ENCODE measurements at regions not wholly inside any gene's neighbourhood (a gene's known extent, or its start where the extent isn't known, plus 50 kb on each side); places are given as distances from the start of the nearest gene placed in this dataset.
"Not testable (repeated sequence)": the region's sequence is repeated elsewhere in the genome, so short reads cannot be mapped to it uniquely, and the experiment has no call there.

DNA sequence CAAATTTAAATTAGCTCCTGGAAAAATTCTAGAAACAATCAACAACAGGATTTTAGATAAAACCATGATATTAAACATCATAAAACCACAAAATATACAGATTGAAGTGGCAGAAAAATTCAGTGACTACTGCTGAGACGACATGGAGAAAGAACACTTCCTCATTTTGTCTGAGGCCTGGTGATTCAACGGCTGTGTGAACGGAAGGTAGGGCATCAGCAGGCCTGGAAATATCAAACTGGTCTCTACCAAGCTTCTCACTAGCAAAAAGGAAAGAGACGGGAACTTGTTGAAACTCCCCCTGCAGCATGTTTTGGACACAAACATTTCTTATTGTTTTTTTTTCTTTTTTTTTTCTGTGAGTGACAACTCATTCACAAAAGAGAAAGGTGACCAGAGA is 58.0 kb upstream of the AHI1 start:
- no peak for DNase-seq

DNA sequence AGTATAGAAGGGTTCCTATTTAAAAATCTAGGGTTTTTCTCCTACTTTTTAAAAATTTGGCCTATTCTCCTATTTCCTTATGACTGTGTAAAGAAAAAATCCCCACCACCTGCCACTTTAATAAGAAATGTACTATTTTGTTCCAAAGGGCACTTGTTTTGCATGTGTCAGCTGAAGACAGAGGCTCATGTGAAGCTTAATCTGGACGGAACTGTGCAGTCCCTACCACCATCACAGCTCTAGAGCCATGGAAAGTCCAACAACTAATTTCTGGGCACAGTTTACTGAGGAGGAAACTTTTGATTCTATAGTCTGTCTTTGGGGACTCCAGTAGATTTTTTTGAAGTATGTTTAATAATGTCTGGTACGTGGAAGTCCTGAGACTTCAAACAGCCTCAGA is 60.0 kb upstream of the AHI1 start:
- no peak for DNase-seq

DNA sequence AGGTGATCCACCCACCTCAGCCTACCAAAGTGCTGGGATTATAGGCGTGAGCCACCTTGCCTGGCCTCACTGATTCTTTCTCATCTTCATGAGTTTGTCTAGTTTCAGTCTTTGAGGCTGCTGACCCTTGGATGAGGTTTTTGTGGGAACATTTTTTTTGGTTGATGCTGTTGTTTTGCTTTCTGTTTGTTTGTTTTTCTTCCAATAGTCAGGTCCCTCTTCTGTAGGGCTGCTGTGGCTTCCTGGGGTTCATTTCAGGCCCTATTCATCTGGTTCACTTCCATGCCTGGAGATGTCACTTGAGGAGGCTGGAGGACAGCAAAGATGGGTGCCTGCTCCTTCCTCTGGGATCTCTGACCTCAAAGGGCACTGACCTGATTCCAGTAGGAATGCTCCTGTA is 68.1 kb upstream of the AHI1 start:
- not testable (repeated sequence) for DNase-seq

DNA sequence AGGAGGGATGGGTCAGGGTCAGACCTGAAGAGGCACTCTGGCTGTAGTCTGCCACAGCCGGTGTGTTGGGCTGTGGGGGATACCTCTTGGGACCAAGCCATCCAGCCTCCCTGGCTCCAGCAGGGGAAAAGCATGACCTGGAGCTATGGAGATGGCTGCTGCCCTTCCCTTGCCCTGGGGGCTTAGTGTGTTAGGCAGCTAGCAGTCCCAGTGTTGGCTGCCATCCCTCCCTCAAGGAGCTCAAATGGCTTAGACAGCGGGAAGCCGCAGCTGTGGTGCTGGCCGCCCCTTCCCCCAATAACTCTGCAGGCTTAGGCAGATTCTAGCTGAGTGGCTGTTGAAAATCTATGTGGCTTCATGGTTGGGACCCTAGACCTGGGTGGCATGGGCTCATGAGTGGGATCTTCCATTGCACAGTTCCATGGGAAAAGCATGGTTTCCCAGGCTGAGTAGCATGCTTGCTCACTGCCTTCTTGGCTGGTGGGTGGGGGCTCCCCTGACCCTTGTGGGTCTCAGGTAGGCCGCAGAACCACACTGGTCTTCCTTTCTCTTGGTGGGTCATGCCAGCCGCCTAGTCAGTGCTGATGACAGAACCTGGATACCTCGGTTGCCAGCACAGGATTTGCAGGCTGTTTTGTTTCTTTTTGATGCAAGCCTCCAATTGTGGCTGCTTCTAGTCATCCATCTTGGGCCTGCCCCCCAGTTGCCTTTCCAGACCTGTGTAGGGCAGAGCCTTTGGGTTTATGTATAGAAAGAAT is 69.0 kb upstream of the AHI1 start:
- no peak for DNase-seq

DNA sequence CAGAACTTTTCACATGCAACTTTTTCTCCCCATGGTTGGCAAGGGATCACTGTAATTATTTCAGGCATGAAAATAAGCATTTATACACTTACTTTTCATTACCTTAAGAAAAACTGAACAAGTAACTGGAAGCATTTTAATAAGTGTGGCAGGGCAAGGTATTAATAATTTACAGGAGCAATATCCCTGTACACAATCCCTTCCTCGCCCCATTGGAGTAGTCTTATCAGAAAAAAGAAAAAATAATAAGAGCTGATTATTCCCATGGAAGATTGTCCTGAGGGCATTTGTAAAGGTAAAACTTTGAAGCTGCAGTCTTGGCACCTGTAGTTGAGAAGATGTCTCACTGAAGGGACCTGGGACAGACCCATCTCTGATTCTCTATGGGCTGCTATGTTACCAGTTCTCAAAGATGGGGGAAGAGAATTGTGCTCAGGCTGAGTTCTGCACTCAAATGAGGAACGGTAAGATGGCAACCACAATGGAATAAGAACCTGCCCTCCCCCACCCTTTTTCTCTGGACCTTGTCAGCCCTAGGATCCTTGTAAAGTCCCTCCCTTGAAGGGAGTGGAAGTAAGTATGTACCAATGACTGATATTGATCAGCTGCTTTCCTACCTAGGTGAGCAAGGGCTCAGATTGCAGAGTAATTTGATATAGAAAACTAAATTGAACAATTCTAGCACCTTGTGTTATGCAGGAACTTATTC is 70.0 kb upstream of the AHI1 start:
- no peak for DNase-seq

DNA sequence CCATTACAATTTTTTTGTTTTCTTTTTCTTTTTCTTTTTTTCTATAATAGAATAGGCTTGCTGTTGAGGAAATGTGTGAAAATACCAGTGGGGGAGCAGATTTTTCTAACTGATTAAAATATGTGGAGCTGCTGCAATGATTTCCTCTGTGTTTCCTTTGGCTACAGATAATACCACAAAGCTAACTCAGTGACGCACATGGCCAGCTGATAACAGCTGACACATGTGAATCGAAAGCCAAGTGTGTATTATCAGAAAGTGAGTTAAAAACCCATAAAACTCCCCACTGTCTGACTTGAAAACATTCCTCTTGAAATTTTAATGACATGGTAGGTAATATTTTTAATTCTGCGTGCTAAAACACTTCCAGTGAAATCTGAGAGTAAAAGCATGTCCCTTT is 70.8 kb upstream of the AHI1 start:
- peak; percentile 4 for DNase-seq

DNA sequence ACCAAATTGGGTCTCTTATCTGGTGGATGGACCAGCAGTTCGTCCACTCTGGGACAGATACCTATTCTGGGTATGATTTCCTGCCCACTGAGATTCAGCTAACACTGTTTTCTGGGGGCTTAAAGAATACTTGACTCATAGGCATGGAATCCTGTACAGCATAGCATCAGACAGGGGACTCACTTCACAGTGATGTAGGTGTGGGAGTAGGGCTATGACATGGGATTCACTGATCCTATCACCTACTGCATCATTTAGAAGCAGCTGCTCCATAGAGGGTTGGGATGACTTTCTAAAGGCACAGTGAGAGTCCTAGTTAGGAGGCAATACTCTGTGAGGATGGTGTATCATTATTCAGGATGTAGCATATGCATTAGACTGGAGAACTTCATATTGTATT is 74.5 kb upstream of the AHI1 start:
- DNase-seq: no peak

DNA sequence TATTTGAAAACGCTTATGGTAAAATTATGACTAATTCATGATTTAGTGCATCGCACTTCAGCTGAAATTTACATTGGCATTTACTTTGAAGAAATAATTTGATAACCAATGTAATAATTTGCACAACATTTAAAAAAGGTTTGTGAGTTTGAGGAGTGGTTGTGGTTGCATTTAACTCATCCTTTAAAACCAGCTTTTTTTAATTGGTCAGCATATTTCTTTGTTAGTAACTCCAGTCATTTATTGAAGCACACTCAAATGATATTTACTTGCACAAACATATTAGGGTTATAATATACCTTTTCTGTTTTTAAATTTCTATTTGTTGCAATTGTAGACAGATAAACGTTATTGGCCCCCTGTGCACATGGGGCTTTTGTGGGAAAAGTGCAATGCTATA is 78.1 kb upstream of the AHI1 start:
- no peak for DNase-seq

DNA sequence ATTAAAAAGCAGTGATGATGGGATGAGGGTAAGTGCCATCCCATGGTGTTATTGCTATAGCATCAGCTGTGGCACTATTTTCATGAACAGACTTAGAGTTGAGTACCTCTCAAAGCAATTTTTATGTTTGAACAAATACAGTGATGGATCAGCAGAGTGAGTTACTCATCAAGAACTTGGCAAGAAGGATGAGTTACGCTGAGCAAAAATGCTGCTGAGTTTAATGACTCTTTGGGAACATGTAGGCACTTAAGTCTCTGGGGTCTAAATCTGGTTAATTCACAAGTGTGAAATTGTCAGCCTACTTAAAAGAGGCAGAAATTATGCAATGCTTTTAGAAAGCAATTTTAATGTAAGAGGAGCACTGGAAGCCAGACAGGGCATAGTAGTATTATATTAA is 78.5 kb upstream of the AHI1 start:
- DNase-seq: no peak

DNA sequence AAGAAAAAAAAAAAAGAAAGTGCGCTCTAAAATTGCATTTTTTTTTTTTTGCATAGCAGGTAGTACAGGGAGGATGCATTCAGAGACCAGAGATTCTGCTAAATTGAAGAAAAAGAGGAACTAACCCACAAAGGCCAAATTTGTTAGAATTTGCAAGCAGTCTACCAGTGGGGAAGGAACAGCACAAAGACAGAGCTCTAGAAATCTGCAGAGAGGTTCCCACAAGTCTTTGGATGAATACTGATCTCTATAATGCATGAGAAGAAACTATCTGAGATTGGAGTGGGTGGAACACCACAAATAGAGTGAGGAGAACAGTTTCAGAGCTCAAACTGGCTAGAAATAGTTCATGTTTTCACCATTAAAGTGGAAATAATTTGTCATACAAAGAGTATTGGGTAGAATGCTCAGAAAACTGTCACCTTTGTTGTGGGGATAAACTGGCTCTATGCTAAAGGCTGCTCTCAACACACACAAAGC is 79.6 kb upstream of the AHI1 start:
- no peak for DNase-seq

DNA sequence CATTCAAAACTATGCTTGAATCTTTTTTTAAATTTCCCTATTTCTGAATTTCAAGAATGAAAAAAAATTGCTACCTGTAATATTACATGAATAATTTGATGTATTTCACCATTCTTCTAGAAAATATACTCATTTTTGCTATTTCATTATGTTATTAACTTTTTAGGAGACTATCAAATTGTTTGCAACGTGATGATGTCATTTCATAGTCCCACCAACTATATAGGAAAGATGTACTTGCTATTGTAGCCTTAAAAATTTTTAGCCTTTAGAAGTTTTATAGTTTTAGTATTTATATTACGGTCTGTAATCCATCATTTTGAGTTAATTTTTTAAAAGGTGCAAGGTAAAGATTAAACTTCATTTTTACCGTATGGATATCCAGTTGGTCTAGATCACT is 81.4 kb upstream of the AHI1 start:
- no peak for DNase-seq

DNA sequence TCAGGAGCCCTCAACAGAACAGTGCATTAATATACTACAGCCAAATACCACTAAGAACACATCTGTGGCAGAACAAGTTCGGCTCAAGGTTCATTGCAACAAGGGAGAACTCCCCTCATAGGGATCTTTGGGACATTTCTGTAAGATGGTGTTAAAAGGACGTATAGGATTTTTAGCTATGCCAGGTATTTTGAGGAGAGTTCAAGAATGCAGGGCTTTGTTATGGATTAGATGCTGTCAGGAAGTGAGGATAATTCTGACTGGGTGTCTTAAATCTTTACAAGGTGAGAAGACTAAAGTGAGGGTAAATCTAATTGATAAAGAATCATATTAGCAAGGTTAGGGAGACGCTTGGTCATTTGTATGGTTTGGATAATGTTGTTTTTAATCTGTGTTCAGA is 83.7 kb upstream of the AHI1 start:
- no peak for DNase-seq

DNA sequence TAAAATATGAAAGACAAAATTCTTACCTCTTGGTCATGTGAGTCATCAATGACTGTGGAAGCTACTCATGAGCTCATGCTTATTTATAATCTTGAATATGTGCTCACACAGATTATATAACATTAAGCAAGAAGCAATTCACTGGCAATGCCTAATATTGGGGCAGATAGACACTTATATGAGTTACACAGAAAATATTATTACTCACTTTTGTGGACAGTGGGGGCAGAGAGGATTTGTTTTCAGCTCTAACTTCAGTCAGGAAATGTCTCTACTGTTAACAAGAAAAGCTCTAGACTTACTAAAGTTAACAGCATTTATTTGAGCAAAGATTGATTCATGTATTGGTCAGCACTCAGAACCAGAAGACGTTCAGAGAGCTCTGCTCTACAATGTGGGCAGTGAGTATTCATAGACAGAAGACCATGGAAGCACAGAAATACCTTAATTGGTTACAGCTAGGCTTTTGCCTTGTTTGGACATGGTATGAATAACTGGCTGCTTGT is 85.8 kb upstream of the AHI1 start:
- no peak for DNase-seq

DNA sequence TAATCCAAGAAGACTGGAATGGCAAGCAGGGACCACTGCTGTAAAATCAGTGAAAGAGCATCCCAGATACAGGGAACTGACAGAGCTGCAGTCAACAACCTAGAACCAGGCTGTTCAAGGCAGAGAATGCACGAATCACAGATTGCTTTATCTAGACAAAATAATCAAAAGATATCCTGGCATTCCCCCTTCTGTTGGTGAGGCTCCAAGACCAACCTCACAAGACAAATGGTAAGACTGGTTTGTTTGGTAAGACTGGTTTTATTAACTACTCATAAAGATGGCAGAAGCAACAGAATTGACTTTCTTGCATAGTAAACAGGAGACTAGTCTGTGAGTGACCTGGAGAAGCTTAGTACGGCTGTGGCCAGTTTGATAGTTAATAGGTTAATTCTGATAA is 88.8 kb upstream of the AHI1 start:
- DNase-seq: no peak

DNA sequence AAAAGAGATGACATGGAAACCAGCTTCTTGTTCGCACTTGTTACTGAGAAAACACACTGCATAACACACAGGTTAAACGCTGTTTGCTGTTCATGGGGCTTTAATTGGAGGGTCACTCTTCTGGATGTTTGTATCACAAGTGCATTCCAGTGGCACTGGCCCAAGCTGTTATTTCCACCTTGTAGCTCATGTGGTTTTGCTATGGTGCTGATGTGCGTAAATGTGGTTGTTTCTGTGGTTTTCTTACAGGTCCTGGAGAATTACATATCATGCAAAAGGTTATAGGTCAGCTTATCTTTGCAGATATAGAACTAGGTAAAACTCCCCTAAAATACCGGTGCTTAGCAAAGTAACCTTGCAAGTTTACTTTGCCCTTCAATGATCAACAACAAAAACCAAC is 89.3 kb upstream of the AHI1 start:
- no peak for DNase-seq

DNA sequence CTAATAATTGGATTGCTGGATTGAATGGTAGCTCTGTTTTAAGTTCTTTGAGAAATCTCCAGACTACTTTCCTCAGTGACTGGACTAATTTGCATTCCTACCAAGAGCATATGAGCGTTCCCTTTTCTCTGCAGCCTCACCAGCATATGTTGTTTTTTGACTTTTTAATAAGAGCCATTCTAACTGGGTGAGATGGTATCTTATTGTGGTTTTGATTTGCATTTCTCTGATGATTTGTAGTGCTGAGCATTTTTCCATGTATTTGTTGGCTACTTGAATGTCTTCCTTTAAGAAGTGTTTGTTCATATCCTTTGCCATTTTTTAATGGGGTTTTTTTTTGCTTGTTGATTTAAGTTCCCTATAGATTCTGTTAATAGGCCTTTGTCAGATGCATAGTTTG is 94.7 kb upstream of the AHI1 start:
- DNase-seq: no peak

DNA sequence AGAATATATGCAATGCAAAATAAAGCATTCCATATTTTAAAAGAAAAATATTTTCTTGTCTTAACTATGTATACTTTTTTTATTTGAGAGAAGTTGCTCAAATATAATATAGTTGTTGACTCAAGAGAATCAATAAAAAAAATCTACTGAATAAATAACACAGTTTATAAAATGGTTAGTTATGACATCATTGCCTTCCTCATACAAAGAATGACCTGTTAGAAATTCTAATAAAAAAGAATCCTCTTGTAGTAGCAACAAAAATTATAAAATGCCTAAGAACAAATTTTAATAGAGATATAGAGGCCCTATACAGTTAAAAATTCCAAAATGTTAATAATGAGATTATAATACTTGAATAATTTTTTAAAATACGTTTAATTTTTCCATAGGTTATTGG is 96.5 kb upstream of the AHI1 start:
- no peak for DNase-seq

DNA sequence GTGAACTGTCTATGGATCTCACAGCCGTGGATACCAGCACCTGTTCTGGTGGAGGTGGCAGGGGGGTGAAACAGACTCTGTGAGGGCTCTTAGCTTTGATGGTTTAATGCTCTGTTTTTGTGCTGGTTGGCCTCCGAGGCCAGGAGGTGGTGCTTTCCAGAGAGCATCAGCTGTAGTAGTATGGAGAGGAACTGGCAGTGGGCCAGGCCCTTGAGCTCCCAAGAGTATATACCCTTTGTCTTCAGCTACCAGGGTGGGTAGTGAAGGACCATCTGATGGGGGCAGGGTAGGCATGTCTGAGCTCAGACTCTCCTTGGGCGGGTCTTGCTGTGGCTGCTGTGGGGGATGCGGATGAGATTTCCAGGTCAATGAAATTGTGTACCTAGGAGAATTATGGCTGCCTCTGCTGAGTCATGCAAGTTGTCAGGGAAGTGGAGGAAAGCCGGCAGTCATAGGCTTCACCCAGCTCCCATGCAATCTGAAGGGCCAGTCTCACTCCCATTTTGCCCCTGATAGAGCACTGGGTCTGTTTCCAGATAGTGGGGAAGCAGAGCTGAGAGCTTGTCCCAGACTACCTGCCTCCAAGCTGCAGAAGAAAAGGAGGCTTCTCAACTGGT is 102.7 kb upstream of the AHI1 start:
- DNase-seq: peak; percentile 91

DNA sequence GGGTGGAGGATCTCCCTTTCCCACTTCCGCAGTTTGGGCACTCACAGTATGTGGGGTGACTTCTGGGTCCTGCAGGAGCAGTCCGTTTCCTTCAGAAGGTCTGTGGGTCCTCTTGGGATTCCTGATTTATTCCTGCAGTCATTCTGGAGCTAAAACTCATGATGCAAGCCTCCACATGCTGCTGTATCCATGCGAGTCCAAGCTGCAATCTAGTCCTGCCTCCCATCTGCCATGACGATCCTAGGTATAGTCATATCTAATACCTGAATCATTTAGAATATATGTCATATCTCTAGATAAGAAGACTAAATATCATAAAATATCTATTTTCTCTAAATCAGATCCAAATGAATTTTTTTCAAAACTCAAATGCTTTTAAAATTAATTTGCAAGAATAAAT is 103.4 kb upstream of the AHI1 start:
- DNase-seq: no peak

DNA sequence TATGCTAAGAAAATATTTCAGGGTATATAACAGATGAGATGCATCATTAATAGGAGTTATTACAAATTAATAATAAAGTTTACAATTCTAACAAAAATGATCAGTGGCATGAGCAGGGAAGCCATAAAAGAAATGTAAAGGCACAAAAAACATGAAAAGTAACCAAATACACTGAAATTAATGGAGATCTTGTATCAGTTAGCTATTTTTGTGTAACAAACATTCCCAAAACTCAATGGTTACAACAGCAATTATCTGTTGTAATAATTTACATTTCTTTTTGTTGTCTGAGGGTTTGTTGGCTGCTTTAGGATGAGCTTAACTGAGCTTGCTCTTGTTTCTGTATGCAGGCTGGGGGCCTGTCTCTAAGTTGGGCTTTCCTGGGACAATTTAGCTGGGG is 104.3 kb upstream of the AHI1 start:
- DNase-seq: no peak

DNA sequence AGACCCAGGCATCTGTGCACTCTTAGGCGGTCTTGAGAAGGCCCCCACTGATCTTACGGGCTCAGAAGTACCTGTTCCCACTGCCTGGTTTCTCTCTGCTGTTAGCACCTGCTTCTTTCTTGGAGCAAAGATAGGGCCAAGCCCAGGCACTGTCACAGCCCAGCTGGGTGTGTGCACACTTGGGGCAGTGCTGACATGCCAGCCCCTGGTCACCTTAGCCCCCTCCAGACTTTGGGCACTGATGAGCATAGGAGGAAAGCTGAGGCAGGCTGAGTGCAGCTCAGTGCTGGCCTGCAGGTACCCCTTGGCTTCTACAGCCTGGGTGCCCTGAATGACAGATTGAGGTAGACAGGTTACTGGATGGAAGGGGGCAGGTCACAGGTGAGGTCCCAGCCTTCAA is 105.7 kb upstream of the AHI1 start:
- no peak for DNase-seq

DNA sequence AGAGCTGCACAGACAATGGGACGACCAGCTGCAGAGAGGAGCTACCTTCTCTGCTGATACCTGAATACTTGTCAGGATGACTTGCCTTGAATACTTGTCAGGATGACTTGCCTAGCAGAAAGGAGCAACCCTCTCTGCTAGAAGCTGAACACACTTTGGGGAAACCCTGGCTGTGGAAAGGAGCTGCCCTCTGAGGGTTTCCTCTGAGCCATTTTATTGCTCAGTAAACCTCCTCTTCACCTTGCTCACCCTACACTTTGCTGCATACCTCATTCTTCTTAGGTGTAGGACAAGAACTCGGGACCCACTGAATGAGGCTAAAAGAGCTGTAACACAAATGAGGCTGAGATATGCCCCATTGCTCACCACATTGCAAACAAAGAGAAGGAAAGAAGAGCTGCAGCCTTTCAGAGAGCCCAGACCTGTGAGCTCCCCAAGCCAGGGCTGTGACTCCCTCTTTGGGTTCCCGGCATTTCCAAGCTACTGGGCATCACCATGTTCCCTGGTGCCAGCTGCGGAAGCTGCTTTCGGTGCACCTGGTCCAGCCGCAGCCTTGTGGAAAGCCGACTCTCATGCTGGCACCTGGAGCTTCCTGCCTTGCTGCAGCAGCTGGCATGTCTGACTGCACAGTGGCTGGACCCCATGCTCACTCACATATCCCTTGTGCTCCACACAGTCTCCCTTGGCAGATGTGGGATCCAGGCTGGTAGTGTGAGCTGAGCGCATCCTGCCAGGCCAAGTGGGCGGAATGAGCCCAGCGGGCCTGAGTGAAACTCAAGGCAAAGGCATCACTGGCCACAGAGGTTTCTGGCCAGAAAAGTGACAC is 106.7 kb upstream of the AHI1 start:
- DNase-seq: peak; percentile 80

DNA sequence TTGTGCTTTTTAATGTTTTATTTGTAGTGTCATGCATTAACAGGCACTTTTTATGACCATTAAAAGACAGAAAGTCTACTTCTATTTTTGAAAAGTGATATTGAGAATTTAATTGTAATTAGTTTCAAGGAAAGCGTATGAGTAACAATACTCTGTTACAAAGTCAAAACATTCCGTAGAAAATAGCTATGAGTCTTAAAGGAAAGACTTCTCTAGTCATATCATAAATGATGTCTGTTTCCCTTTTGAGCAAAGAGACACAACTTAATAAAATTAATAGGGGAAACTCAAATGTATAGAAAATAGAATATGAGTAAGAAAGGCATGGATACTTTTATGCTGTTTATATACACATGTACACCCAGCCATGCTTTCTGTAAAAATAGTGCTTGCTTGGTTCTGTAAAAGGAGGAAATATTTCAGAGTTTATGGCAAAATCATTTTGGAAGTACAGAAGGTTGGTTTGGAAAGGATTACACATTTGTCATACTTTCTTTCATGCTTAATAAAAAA is 107.8 kb upstream of the AHI1 start:
- DNase-seq: no peak
